ENCODE measurements at regions not wholly inside any gene's neighbourhood (a gene's known extent, or its start where the extent isn't known, plus 50 kb on each side); places are given as distances from the start of the nearest gene placed in this dataset.

GRCh38 chr5:90144625-90145327 is 264.8 kb downstream of the CETN3 start:
- no peaks in the 10 kb centered on the region for H3K36me3 Mint-ChIP-seq (ENCODE audit: low read depth)
- no peaks in the 10 kb centered on the region for H3K27me3 Mint-ChIP-seq
- H3K27ac Mint-ChIP-seq, result no peak overlapping the region
- no peak overlapping the region for H3K4me3 Mint-ChIP-seq
- H3K4me1 Mint-ChIP-seq (ENCODE audit: low read depth), result no peaks in the 10 kb centered on the region
- peaks cover 6% of the 10 kb centered on the region for H3K9me3 Mint-ChIP-seq

- Mint-ChIP-seq H3K27ac (no peak overlapping the region), H3K4me1 (ENCODE audit: low read depth) (no peaks in the 10 kb centered on the region), H3K36me3 (ENCODE audit: low read depth) (no peaks in the 10 kb centered on the region), H3K9me3 (no peaks in the 10 kb centered on the region), H3K4me3 (no peak overlapping the region), H3K27me3 (no peaks in the 10 kb centered on the region)
Observed at GRCh38 chr5:90142541-90142940, 267.0 kb downstream of the CETN3 start.

- Mint-ChIP-seq H3K36me3 (ENCODE audit: low read depth) (no peaks in the 10 kb centered on the region), H3K9me3 (no peaks in the 10 kb centered on the region), H3K4me3 (no peak overlapping the region), H3K27ac (no peak overlapping the region), H3K27me3 (no peaks in the 10 kb centered on the region), H3K4me1 (ENCODE audit: low read depth) (no peaks in the 10 kb centered on the region)
Observed at GRCh38 chr5:90141984-90142383, 267.6 kb downstream of the CETN3 start.

GRCh38 chr5:90136952-90137528 is 272.5 kb downstream of the CETN3 start:
- H3K27ac Mint-ChIP-seq, result no peak overlapping the region
- H3K4me3 Mint-ChIP-seq, result no peak overlapping the region
- H3K9me3 Mint-ChIP-seq, result no peaks in the 10 kb centered on the region
- no peaks in the 10 kb centered on the region for H3K36me3 Mint-ChIP-seq (ENCODE audit: low read depth)
- no peaks in the 10 kb centered on the region for H3K4me1 Mint-ChIP-seq (ENCODE audit: low read depth)
- H3K27me3 Mint-ChIP-seq, result no peaks in the 10 kb centered on the region

- H3K36me3 Mint-ChIP-seq (ENCODE audit: low read depth), result no peaks in the 10 kb centered on the region
- H3K27ac Mint-ChIP-seq, result no peak overlapping the region
- H3K27me3 Mint-ChIP-seq, result no peaks in the 10 kb centered on the region
- H3K4me1 Mint-ChIP-seq (ENCODE audit: low read depth), result peaks cover 4% of the 10 kb centered on the region
- no peaks in the 10 kb centered on the region for H3K9me3 Mint-ChIP-seq
- H3K4me3 Mint-ChIP-seq, result no peak overlapping the region
Observed at GRCh38 chr5:90135779-90136378, 273.7 kb downstream of the CETN3 start.

- H3K27me3 Mint-ChIP-seq, result no peaks in the 10 kb centered on the region
Observed at GRCh38 chr5:90134892-90135291, 274.7 kb downstream of the CETN3 start.

GRCh38 chr5:90134381-90134780 is 275.2 kb downstream of the CETN3 start:
- no peaks in the 10 kb centered on the region for H3K9me3 Mint-ChIP-seq
- H3K4me3 Mint-ChIP-seq, result no peak overlapping the region
- no peaks in the 10 kb centered on the region for H3K36me3 Mint-ChIP-seq (ENCODE audit: low read depth)
- peaks cover 4% of the 10 kb centered on the region for H3K4me1 Mint-ChIP-seq (ENCODE audit: low read depth)
- H3K27me3 Mint-ChIP-seq, result no peaks in the 10 kb centered on the region
- H3K27ac Mint-ChIP-seq, result no peak overlapping the region

More at GRCh38 chr5:90134892-90135291, 274.7 kb downstream of the CETN3 start:
- Mint-ChIP-seq H3K4me1 (ENCODE audit: low read depth) (peaks cover 4% of the 10 kb centered on the region), H3K9me3 (no peaks in the 10 kb centered on the region), H3K36me3 (ENCODE audit: low read depth) (no peaks in the 10 kb centered on the region), H3K27ac (no peak overlapping the region), H3K4me3 (no peak overlapping the region)

GRCh38 chr5:90133941-90134340 is 275.6 kb downstream of the CETN3 start:
- H3K4me1 Mint-ChIP-seq (ENCODE audit: low read depth), result peaks cover 4% of the 10 kb centered on the region
- no peaks in the 10 kb centered on the region for H3K27me3 Mint-ChIP-seq
- H3K36me3 Mint-ChIP-seq (ENCODE audit: low read depth), result no peaks in the 10 kb centered on the region
- no peak overlapping the region for H3K27ac Mint-ChIP-seq
- no peak overlapping the region for H3K4me3 Mint-ChIP-seq
- no peaks in the 10 kb centered on the region for H3K9me3 Mint-ChIP-seq

- peak overlapping the region; percentile 34 for H3K4me3 Mint-ChIP-seq
- peaks cover 4% of the 10 kb centered on the region for H3K4me1 Mint-ChIP-seq (ENCODE audit: low read depth)
- H3K36me3 Mint-ChIP-seq (ENCODE audit: low read depth), result no peaks in the 10 kb centered on the region
- H3K9me3 Mint-ChIP-seq, result no peaks in the 10 kb centered on the region
- no peak overlapping the region for H3K27ac Mint-ChIP-seq
- H3K27me3 Mint-ChIP-seq, result no peaks in the 10 kb centered on the region
Observed at GRCh38 chr5:90131383-90132133, 278.0 kb downstream of the CETN3 start.

- H3K27ac Mint-ChIP-seq, result no peak overlapping the region
- no peaks in the 10 kb centered on the region for H3K36me3 Mint-ChIP-seq (ENCODE audit: low read depth)
- H3K9me3 Mint-ChIP-seq, result no peaks in the 10 kb centered on the region
Observed at GRCh38 chr5:90128551-90128950, 281.0 kb downstream of the CETN3 start.

GRCh38 chr5:90119531-90119971 is 290.0 kb downstream of the CETN3 start:
- no peak overlapping the region for H3K27ac Mint-ChIP-seq
- no peaks in the 10 kb centered on the region for H3K36me3 Mint-ChIP-seq (ENCODE audit: low read depth)
- H3K4me1 Mint-ChIP-seq (ENCODE audit: low read depth), result no peaks in the 10 kb centered on the region

More at GRCh38 chr5:90128551-90128950, 281.0 kb downstream of the CETN3 start:
- Mint-ChIP-seq H3K27me3 (no peaks in the 10 kb centered on the region), H3K4me1 (ENCODE audit: low read depth) (peaks cover 4% of the 10 kb centered on the region), H3K4me3 (no peak overlapping the region)

GRCh38 chr5:90117005-90117404 is 292.6 kb downstream of the CETN3 start:
- Mint-ChIP-seq H3K27ac (no peak overlapping the region), H3K36me3 (ENCODE audit: low read depth) (no peaks in the 10 kb centered on the region), H3K4me3 (no peak overlapping the region)

More at GRCh38 chr5:90119531-90119971, 290.0 kb downstream of the CETN3 start:
- H3K4me3 Mint-ChIP-seq, result no peak overlapping the region
- H3K27me3 Mint-ChIP-seq, result no peaks in the 10 kb centered on the region
- no peaks in the 10 kb centered on the region for H3K9me3 Mint-ChIP-seq

GRCh38 chr5:90113108-90113507 is 296.4 kb downstream of the CETN3 start:
- Mint-ChIP-seq H3K9me3 (no peaks in the 10 kb centered on the region), H3K4me3 (no peak overlapping the region), H3K27ac (no peak overlapping the region), H3K27me3 (no peaks in the 10 kb centered on the region), H3K4me1 (ENCODE audit: low read depth) (no peaks in the 10 kb centered on the region), H3K36me3 (ENCODE audit: low read depth) (no peaks in the 10 kb centered on the region)

More at GRCh38 chr5:90117005-90117404, 292.6 kb downstream of the CETN3 start:
- Mint-ChIP-seq H3K4me1 (ENCODE audit: low read depth) (no peaks in the 10 kb centered on the region), H3K27me3 (no peaks in the 10 kb centered on the region), H3K9me3 (no peaks in the 10 kb centered on the region)

GRCh38 chr5:90112033-90112692 is 297.4 kb downstream of the CETN3 start:
- H3K4me3 Mint-ChIP-seq, result no peak overlapping the region
- no peaks in the 10 kb centered on the region for H3K9me3 Mint-ChIP-seq
- H3K36me3 Mint-ChIP-seq (ENCODE audit: low read depth), result no peaks in the 10 kb centered on the region
- no peak overlapping the region for H3K27ac Mint-ChIP-seq
- no peaks in the 10 kb centered on the region for H3K4me1 Mint-ChIP-seq (ENCODE audit: low read depth)
- H3K27me3 Mint-ChIP-seq, result no peaks in the 10 kb centered on the region
